ENCODE measurements at regions not wholly inside any gene's neighbourhood (a gene's known extent, or its start where the extent isn't known, plus 50 kb on each side); places are given as distances from the start of the nearest gene placed in this dataset.
"Not testable (repeated sequence)": the region's sequence is repeated elsewhere in the genome, so short reads cannot be mapped to it uniquely, and the experiment has no call there.

- no peak overlapping the region; the same call in 1 of the 2 replicates for H3K4me3 ChIP-seq (ENCODE audit: low read depth, low read length)
- peaks cover 6% of the 10 kb centered on the region; the same call in 1 of the 2 replicates for H3K36me3 ChIP-seq (ENCODE audit: insufficient read depth, low read length)
- peak overlapping the region; percentile 38 for H3K27ac ChIP-seq (ENCODE audit: low read depth, low read length)
- H3K4me1 ChIP-seq (ENCODE audit: control insufficient read depth, insufficient read depth, low read length, unreplicated experiment): peaks cover 15% of the 10 kb centered on the region
- H3K79me2 ChIP-seq (ENCODE audit: control insufficient read depth, insufficient read depth, low read length, unreplicated experiment): no peaks in the 10 kb centered on the region
- H3K27me3 ChIP-seq (ENCODE audit: insufficient read depth, low read length): no peaks in the 10 kb centered on the region
- peak overlapping the region; percentile 79 for H2AFZ ChIP-seq (ENCODE audit: low read length, unreplicated experiment)
Observed at GRCh38 chr3:180433152-180433551, 168.8 kb upstream of the TTC14 start.

DNA sequence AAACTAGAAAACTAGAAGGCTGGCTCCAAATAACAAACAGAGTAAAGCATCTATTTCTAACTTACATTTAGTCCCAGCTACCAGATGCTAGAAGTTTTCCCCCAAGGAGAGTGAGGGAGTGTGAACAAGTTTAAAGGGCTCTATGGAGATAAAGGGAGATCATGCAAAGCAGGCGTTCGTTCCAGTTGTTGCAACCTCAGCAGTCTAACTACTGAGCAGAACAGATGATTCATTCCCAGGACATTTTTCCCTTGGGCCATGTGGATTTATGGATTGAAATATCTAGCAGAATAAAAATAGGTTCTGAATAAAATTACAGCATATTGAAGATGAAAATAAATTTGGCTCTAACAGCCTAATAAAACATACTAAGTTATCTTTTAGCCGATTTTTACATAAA, 154.8 kb upstream of the TTC14 start:
- Histone ChIP-seq H3K79me2 (ENCODE audit: control insufficient read depth, insufficient read depth, low read length, unreplicated experiment) (no peaks in the 10 kb centered on the region), H3K4me1 (ENCODE audit: control insufficient read depth, insufficient read depth, low read length, unreplicated experiment) (no peaks in the 10 kb centered on the region), H3K27ac (ENCODE audit: low read depth, low read length) (no peak overlapping the region), H3K27me3 (ENCODE audit: insufficient read depth, low read length) (no peaks in the 10 kb centered on the region), H3K4me3 (ENCODE audit: low read depth, low read length) (no peak overlapping the region), H3K36me3 (ENCODE audit: insufficient read depth, low read length) (no peaks in the 10 kb centered on the region), H2AFZ (ENCODE audit: low read length, unreplicated experiment) (no peak overlapping the region)

DNA sequence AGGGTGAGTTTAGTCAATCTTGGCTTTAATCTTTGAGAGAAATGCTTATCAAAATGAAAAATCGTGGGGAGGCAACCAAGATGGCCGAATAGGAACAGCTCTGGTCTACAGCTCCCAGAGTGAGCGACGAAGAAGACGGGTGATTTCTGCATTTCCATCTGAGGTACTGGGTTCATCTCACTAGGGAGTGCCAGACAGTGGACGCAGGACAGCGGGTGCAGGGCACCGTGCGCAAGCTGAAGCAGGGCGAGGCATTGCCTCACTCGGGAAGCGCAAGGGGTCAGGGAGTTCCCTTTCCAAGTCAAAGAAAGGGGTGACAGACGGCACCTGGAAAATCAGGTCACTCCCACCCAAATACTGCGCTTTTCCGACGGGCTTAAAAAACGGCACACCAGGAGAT, 153.6 kb upstream of the TTC14 start:
- not testable (repeated sequence) for H3K4me3 ChIP-seq (ENCODE audit: low read depth, low read length); H3K79me2 ChIP-seq (ENCODE audit: control insufficient read depth, insufficient read depth, low read length, unreplicated experiment); H3K27me3 ChIP-seq (ENCODE audit: insufficient read depth, low read length); H3K4me1 ChIP-seq (ENCODE audit: control insufficient read depth, insufficient read depth, low read length, unreplicated experiment); H3K36me3 ChIP-seq (ENCODE audit: insufficient read depth, low read length); H3K27ac ChIP-seq (ENCODE audit: low read depth, low read length); H2AFZ ChIP-seq (ENCODE audit: low read length, unreplicated experiment)

GRCh38 chr3:180457225-180457624, 144.7 kb upstream of the TTC14 start:
- Histone ChIP-seq H3K27ac (ENCODE audit: low read depth, low read length) (no peak overlapping the region), H3K27me3 (ENCODE audit: insufficient read depth, low read length) (no peaks in the 10 kb centered on the region), H3K4me1 (ENCODE audit: control insufficient read depth, insufficient read depth, low read length, unreplicated experiment) (no peaks in the 10 kb centered on the region), H3K79me2 (ENCODE audit: control insufficient read depth, insufficient read depth, low read length, unreplicated experiment) (no peaks in the 10 kb centered on the region), H2AFZ (ENCODE audit: low read length, unreplicated experiment) (no peak overlapping the region), H3K36me3 (ENCODE audit: insufficient read depth, low read length) (no peaks in the 10 kb centered on the region), H3K4me3 (ENCODE audit: low read depth, low read length) (no peak overlapping the region)

DNA sequence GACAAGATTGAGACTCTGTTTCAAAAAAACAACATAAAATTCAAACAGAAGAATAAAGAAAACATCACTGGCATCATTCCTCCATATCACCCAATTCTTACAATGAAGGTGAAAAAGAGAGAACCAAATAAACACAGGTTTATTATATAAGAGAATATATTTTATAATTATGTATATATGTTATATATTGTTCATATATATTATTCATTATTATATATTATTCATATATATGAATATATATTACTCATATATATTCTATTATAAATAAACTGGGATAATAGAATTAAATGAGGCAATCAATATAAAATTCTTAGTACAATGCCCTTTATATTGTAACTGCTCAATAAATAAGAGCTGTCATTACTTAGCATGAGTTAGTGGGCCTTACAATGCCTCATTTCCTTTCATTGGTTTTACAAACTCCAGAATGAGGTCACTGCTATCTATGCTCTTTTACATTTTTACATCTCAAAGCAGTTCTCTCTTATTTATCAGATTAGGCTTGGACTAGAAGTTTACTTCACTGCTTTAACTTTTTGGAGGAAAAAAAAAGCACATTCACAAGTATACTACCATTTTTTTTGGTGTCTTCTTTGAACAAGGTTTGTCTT, 135.5 kb upstream of the TTC14 start:
- Histone ChIP-seq H3K79me2 (ENCODE audit: control insufficient read depth, insufficient read depth, low read length, unreplicated experiment) (no peaks in the 10 kb centered on the region), H3K27me3 (ENCODE audit: insufficient read depth, low read length) (no peaks in the 10 kb centered on the region), H3K4me3 (ENCODE audit: low read depth, low read length) (no peak overlapping the region), H2AFZ (ENCODE audit: low read length, unreplicated experiment) (peak overlapping the region; percentile 10), H3K27ac (ENCODE audit: low read depth, low read length) (no peak overlapping the region), H3K4me1 (ENCODE audit: control insufficient read depth, insufficient read depth, low read length, unreplicated experiment) (peaks cover 7% of the 10 kb centered on the region), H3K36me3 (ENCODE audit: insufficient read depth, low read length) (no peaks in the 10 kb centered on the region)

DNA sequence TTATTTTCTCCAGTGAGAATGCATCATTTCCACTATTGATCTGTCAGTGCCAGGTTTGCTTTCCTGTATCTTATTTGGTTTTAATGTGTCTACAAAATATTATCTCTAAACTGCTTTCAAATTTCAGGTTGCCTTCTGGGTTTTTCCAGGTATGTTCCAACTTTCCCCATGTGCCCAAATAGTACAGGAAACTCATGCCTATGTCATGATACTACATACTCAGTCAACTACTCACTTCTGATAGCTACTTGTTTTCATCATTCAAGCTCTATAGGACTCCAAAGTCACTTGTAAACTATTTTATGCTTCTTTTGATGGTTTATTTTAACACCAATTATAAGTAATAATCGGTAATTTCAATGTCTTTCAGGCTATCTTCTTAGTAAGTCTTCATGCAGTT, 134.8 kb upstream of the TTC14 start:
- H2AFZ ChIP-seq (ENCODE audit: low read length, unreplicated experiment): peak overlapping the region; percentile 21
- no peaks in the 10 kb centered on the region for H3K79me2 ChIP-seq (ENCODE audit: control insufficient read depth, insufficient read depth, low read length, unreplicated experiment)
- no peak overlapping the region for H3K27ac ChIP-seq (ENCODE audit: low read depth, low read length)
- no peaks in the 10 kb centered on the region for H3K27me3 ChIP-seq (ENCODE audit: insufficient read depth, low read length)
- H3K36me3 ChIP-seq (ENCODE audit: insufficient read depth, low read length): no peaks in the 10 kb centered on the region
- no peak overlapping the region for H3K4me3 ChIP-seq (ENCODE audit: low read depth, low read length)
- peaks cover 7% of the 10 kb centered on the region for H3K4me1 ChIP-seq (ENCODE audit: control insufficient read depth, insufficient read depth, low read length, unreplicated experiment)

DNA sequence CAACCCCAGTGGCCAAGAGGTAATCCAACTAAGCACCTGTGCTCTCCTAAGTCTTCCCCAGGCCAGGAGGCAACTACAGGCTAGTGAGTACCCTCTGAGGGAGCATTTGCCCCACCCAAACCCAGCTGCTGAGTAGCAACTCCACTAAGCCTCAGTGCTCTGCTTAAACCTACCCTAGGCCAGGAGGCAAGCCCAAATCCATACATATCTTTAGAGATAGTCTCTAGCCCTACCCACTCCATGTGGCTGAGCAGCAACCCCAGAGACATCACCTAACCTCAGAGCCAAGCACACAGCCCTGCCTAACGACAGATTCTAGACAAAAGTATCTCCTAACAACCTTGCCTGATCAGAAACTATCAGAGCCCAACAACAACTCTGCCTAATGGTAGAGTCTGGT, 132.8 kb upstream of the TTC14 start:
- Histone ChIP-seq H3K4me1 (ENCODE audit: control insufficient read depth, insufficient read depth, low read length, unreplicated experiment) (peaks cover 7% of the 10 kb centered on the region), H2AFZ (ENCODE audit: low read length, unreplicated experiment) (no peak overlapping the region)

GRCh38 chr3:180478695-180479094, 123.3 kb upstream of the TTC14 start:
- no peaks in the 10 kb centered on the region for H3K79me2 ChIP-seq (ENCODE audit: control insufficient read depth, insufficient read depth, low read length, unreplicated experiment)
- H2AFZ ChIP-seq (ENCODE audit: low read length, unreplicated experiment): no peak overlapping the region
- H3K27me3 ChIP-seq (ENCODE audit: insufficient read depth, low read length): no peaks in the 10 kb centered on the region
- no peak overlapping the region for H3K27ac ChIP-seq (ENCODE audit: low read depth, low read length)
- no peak overlapping the region for H3K4me3 ChIP-seq (ENCODE audit: low read depth, low read length)
- no peaks in the 10 kb centered on the region for H3K36me3 ChIP-seq (ENCODE audit: insufficient read depth, low read length)
- no peaks in the 10 kb centered on the region for H3K4me1 ChIP-seq (ENCODE audit: control insufficient read depth, insufficient read depth, low read length, unreplicated experiment)

More for the DNA sequence above, 132.8 kb upstream of the TTC14 start:
- no peaks in the 10 kb centered on the region for H3K27me3 ChIP-seq (ENCODE audit: insufficient read depth, low read length)
- no peaks in the 10 kb centered on the region for H3K79me2 ChIP-seq (ENCODE audit: control insufficient read depth, insufficient read depth, low read length, unreplicated experiment)
- H3K4me3 ChIP-seq (ENCODE audit: low read depth, low read length): no peak overlapping the region
- no peaks in the 10 kb centered on the region for H3K36me3 ChIP-seq (ENCODE audit: insufficient read depth, low read length)
- no peak overlapping the region for H3K27ac ChIP-seq (ENCODE audit: low read depth, low read length)

- Histone ChIP-seq H3K79me2 (ENCODE audit: control insufficient read depth, insufficient read depth, low read length, unreplicated experiment) (no peaks in the 10 kb centered on the region), H3K27me3 (ENCODE audit: insufficient read depth, low read length) (no peaks in the 10 kb centered on the region), H3K4me3 (ENCODE audit: low read depth, low read length) (no peak overlapping the region), H3K36me3 (ENCODE audit: insufficient read depth, low read length) (no peaks in the 10 kb centered on the region), H3K27ac (ENCODE audit: low read depth, low read length) (no peak overlapping the region), H3K4me1 (ENCODE audit: control insufficient read depth, insufficient read depth, low read length, unreplicated experiment) (no peaks in the 10 kb centered on the region), H2AFZ (ENCODE audit: low read length, unreplicated experiment) (no peak overlapping the region)
Observed at GRCh38 chr3:180492047-180492446, 109.9 kb upstream of the TTC14 start.

DNA sequence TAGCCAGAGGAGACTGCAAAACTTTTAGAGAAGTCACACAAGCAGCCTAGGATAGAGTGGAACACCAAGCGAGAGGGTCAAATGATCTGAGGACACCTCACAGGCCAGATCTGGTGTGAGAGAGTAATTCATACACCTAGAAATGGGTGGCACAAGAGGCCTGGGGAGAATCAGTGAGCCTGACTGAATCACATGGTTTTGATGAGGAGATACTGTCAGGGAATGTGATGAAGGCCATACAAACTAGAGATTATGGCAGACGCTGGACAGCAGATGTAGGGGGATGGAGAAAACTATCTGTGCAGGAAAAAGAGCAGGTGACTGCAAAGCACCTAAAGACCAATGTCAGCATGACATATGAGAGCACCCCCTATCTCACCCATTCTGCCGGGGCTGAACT, 105.0 kb upstream of the TTC14 start:
- Histone ChIP-seq H3K79me2 (ENCODE audit: control insufficient read depth, insufficient read depth, low read length, unreplicated experiment) (no peaks in the 10 kb centered on the region), H3K27ac (ENCODE audit: low read depth, low read length) (no peak overlapping the region), H2AFZ (ENCODE audit: low read length, unreplicated experiment) (no peak overlapping the region), H3K36me3 (ENCODE audit: insufficient read depth, low read length) (no peaks in the 10 kb centered on the region), H3K4me3 (ENCODE audit: low read depth, low read length) (no peak overlapping the region), H3K4me1 (ENCODE audit: control insufficient read depth, insufficient read depth, low read length, unreplicated experiment) (no peaks in the 10 kb centered on the region), H3K27me3 (ENCODE audit: insufficient read depth, low read length) (no peaks in the 10 kb centered on the region)

DNA sequence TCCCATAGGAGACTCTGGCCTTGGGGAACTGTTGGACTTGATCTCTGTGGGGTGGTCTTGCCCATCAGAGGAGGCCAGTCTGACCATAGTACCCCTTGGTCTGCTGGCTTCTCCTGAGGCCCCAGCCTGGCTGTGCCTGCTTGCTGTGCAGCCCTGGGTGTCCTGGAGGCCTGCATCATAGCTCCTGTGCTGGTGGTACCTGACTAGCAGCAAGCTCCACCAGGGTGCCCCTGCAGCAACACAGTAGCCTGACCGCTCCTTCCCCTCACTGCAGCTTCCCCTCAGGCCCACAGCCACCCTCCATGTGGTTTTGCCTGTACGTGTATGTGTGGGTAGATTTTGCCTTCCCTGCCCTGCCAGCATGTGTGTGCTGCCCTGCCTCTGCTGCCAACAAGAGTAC, 85.6 kb upstream of the TTC14 start:
- H3K27me3 ChIP-seq (ENCODE audit: insufficient read depth, low read length): peaks cover 4% of the 10 kb centered on the region; the same call in 1 of the 2 replicates
- no peak overlapping the region for H3K4me3 ChIP-seq (ENCODE audit: low read depth, low read length)
- H3K27ac ChIP-seq (ENCODE audit: low read depth, low read length): no peak overlapping the region
- no peak overlapping the region for H2AFZ ChIP-seq (ENCODE audit: low read length, unreplicated experiment)
- no peaks in the 10 kb centered on the region for H3K4me1 ChIP-seq (ENCODE audit: control insufficient read depth, insufficient read depth, low read length, unreplicated experiment)
- H3K79me2 ChIP-seq (ENCODE audit: control insufficient read depth, insufficient read depth, low read length, unreplicated experiment): no peaks in the 10 kb centered on the region
- no peaks in the 10 kb centered on the region for H3K36me3 ChIP-seq (ENCODE audit: insufficient read depth, low read length)

All from ACC112 (cell line).